ENCODE measurements at regions not wholly inside any gene's neighbourhood (a gene's known extent, or its start where the extent isn't known, plus 50 kb on each side); places are given as distances from the start of the nearest gene placed in this dataset.

- no peak for DNase-seq
Observed at GRCh38 chr2:238638100-238638981, 209.5 kb upstream of the TWIST2 start.

DNA sequence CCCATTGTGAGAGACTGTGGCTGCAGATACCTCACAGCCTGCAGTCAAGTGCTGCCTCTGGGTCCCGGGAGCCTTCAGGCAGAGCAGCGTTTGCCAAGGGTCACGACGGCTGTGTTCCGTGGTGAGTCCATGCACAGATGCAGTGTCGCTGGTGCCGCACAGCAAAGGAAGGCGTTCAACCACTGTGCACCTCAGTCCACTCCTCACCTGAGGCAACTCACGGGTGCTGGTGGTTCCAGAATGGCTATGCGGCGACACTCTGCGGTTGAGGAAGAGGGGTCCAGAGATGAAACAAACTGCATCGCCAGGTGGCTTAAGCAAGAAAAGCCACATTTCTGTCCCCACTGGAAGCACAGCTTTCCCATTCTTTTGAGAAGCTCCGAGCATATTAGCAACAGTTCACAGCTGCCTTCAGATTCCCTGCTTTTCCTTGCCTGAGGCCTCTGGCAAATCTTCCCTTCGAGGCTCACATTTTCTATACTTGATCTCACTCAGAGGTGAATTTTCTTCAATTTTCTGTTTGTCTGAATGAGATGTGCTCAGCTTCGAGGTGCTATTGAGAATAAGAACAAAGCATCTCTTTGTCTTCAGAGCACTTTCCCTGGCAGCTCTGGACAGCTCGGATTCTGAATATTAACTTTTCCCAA is 208.8 kb upstream of the TWIST2 start:
- DNase-seq, result no peak

- no peak for DNase-seq
Observed at GRCh38 chr2:238640486-238640885, 207.4 kb upstream of the TWIST2 start.

GRCh38 chr2:238642973-238643372 is 204.9 kb upstream of the TWIST2 start:
- DNase-seq, result no peak

GRCh38 chr2:238643400-238643907 is 204.4 kb upstream of the TWIST2 start:
- DNase-seq, result no peak

- DNase-seq, result no peak
Observed at GRCh38 chr2:238644095-238645081, 203.5 kb upstream of the TWIST2 start.

GRCh38 chr2:238645095-238645494 is 202.8 kb upstream of the TWIST2 start:
- no peak for DNase-seq

GRCh38 chr2:238645716-238646115 is 202.2 kb upstream of the TWIST2 start:
- no peak for DNase-seq

DNA sequence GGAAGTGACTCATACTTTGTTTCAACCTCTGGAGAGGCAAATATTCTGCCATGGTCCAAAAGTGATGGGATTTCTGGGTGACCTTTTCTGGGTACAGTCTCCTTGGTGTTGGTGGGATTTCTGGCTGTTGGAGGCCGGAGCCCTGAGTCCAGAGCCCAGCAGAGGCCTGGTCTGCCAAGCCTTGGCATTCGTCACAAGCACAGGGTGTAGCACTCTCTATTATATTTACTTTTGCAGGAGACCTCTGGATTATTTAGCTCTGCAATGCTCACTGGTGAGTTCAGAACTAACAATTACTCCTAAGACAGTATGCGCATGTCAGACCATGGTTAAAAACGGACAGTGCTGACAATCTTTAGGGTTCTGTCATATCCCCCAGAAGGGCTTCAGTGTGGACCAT is 201.6 kb upstream of the TWIST2 start:
- DNase-seq, result no peak

- no peak for DNase-seq
Observed at GRCh38 chr2:238646803-238647202, 201.1 kb upstream of the TWIST2 start.

DNA sequence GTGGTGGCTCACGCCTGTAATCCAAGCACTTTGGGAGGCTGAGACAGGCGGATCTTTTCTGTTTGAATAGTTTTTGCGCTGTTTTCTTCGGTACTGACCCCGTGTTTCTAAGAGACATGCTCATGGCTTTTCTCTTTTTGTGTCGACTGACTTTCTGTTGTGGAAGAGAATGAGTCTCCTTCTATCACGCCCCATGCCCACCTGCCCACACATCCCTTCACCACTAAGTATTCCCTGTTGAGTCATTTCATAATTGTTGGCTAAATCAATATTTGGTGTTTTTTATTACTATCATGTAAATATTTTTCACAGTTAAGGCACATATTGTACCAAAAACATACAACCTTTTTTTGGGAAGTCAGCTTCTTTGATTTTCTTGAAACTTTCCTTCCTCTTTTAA is 198.8 kb upstream of the TWIST2 start:
- DNase-seq, result no peak

GRCh38 chr2:238649936-238650518 is 197.9 kb upstream of the TWIST2 start:
- DNase-seq, result no peak

- DNase-seq, result no peak
Observed at GRCh38 chr2:238650536-238650935, 197.3 kb upstream of the TWIST2 start.

- DNase-seq, result no peak
Observed at GRCh38 chr2:238651306-238652052, 196.4 kb upstream of the TWIST2 start.

- DNase-seq, result no peak
Observed at GRCh38 chr2:238652053-238652770, 195.7 kb upstream of the TWIST2 start.

DNA sequence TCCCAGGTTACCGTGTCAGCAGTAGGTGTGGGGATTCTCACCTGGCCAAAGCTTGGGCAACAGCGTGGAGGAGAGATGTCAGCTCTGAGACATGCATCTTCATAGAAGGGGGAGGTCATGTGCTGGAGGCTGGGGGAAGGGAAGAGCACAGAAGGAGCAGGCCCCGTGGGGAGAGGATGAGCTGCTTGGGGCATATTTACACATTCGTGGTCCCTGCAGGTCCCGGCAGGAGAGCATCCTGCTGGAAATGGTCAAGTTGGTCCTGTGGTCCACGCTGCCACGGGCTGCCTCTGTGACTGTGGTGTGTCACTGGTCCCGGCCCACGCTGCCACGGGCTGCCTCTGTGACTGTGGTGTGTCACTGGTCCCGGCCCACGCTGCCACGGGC is 195.1 kb upstream of the TWIST2 start:
- no peak for DNase-seq

GRCh38 chr2:238653431-238654109 is 194.3 kb upstream of the TWIST2 start:
- no peak for DNase-seq

DNA sequence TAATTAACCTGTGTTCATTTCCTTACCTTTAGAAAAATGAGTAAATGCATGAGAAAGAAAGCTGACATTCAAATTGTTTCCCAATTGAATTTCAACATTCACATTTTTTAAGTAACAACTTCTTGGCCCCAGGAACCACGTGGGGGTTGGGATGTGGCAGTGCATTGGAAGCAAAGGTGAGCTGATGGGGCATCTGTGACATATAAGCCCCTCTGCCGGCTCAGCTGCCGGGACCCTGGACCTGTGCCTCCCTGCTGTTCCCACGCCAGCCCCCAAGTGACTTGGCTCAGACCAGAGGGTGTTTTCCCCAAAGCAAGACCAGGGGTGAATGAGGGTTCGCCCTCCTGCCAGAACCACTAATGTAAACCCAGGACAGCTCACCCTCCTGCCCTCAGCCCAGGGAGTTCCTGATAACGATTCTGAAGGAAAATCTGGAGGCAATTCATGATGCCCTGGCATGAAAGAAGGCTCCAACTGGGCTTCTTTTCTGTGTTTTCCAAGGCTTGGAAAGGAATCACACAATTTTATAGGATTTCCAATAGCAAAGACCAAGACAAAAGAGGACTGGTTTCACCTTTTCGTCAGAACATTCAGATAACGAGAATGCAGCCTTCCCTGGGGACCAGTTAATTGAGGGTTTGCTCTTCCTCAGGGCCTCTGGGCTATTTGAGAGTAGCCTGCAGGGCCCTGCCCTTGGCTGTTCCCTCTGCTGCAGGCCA is 193.2 kb upstream of the TWIST2 start:
- no peak for DNase-seq

DNA sequence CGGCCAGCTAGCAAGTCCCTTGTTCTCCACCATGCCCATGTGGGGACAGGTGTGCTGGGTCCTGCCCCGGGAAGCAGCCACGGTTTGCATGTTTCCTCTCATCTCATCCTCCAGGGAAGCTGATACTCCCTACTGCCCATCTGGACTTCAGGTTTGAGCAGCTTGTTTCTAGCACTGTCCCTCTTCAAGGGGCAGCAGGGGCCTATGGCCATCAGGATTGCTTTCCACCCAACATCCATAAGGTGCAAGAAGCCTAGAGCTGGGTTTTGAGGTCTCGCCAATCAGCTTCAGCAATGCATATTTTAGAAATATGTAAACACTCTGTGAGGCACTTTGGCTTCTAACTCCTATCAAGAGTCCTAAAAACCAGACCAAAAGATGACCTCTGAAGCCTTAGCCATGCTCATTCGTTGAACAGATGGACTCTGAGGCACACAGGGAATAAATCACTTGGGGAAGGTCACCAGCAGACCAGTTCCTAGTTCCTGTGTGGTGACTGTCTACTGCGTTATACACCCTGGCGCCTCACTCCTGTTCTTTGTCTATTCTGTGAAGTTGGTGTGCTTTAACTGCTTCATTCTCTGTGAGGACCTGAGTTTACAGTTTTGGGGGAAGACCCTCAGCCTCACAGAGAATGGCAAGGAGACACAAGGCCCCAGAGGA is 192.6 kb upstream of the TWIST2 start:
- no peak for DNase-seq
